Naive thymus-derived CD8-positive, alpha-beta T cell (primary cell): ENCODE measurements at regions not wholly inside any gene's neighbourhood (a gene's known extent, or its start where the extent isn't known, plus 50 kb on each side); places are given as distances from the start of the nearest gene placed in this dataset.
"Not testable (repeated sequence)": the region's sequence is repeated elsewhere in the genome, so short reads cannot be mapped to it uniquely, and the experiment has no call there.

ENCODE experiments used
- ATAC-seq, 2 donors: fragments of 150-1000 bp; cut with Tn5 transposase in 1 of 2; sonication (Bioruptor Pico), chemical (Tn5 transposase) in 1 of 2; 1 replicate in 1 of 2; 2 replicates in 1 of 2; pipeline ENCODE4 v1.10.0; 2021; ENCODE audit warnings: mild to moderate bottlenecking in 2 of 2, moderate library complexity in 2 of 2
- POLR2A ChIA-PET: fragments of 350-600 bp; sonication (Branson Sonifier 250); formaldehyde crosslinking; loops from one replicate; lab custom pipeline; 2021; ENCODE audit warnings: antibody characterized with exemption; lab: Charles Lee
- DNase-seq, 10 donors: peaks; one replicate each; pipeline versions ENCODE4 v3.0.0 to v3.0.0-alpha.2; 2020 to 2022
- H3K27ac Mint-ChIP-seq, 10 donors: one replicate each; pipeline ENCODE4 v1.8.0; 2020 to 2022; ENCODE audit warnings: mild to moderate bottlenecking in 10 of 10, mixed read lengths in 10 of 10, moderate library complexity in 4 of 10, inconsistent platforms in 1 of 10
- H3K27me3 Mint-ChIP-seq, 5 donors: one replicate each; pipeline ENCODE4 v1.8.0; 2021 to 2022; ENCODE audit warnings: mixed read lengths in 5 of 5
- H3K36me3 Mint-ChIP-seq, 3 donors: one replicate each; pipeline ENCODE4 v1.8.0; 2020 to 2022; ENCODE audit warnings: mixed read lengths in 3 of 3, mild to moderate bottlenecking in 2 of 3, inconsistent platforms in 1 of 3
- H3K4me1 Mint-ChIP-seq, 4 donors: one replicate each; pipeline ENCODE4 v1.8.0; 2021 to 2022; ENCODE audit warnings: mixed read lengths in 4 of 4
- H3K4me3 Mint-ChIP-seq, 10 donors: one replicate each; pipeline ENCODE4 v1.8.0; 2020 to 2022; ENCODE audit warnings: mild to moderate bottlenecking in 10 of 10, mixed read lengths in 10 of 10, moderate library complexity in 6 of 10, inconsistent platforms in 1 of 10
- H3K9me3 Mint-ChIP-seq, 9 donors: one replicate each; pipeline ENCODE4 v1.8.0; 2020 to 2022; ENCODE audit warnings: mixed read lengths in 9 of 9, mild to moderate bottlenecking in 3 of 9, inconsistent platforms in 1 of 9, moderate library complexity in 1 of 9

- no peaks in the 10 kb centered on the region for H3K9me3 Mint-ChIP-seq
- H3K4me3 Mint-ChIP-seq, result no peak overlapping the region
- no peak overlapping the region for H3K27ac Mint-ChIP-seq
- no peaks in the 10 kb centered on the region for H3K27me3 Mint-ChIP-seq
- DNase-seq (no peak), ATAC-seq (no peak)
- no peaks in the 10 kb centered on the region for H3K36me3 Mint-ChIP-seq
- no peaks in the 10 kb centered on the region for H3K4me1 Mint-ChIP-seq
- POLR2A ChIA-PET, result no interaction called here
These were observed 74.6 kb upstream of the NEIL3 start for GRCh38 chr4:177235026-177235425.

- no peak overlapping the region for H3K4me3 Mint-ChIP-seq
- H3K9me3 Mint-ChIP-seq, result peaks cover 0 to 2% (median 0%) of the 10 kb centered on the region in 9 donors
- no peak for ATAC-seq
- H3K27ac Mint-ChIP-seq, result no peak overlapping the region
- DNase-seq, result no peak
- no peaks in the 10 kb centered on the region for H3K36me3 Mint-ChIP-seq
- H3K4me1 Mint-ChIP-seq, result no peaks in the 10 kb centered on the region
- POLR2A ChIA-PET, result no interaction called here
- peaks cover 0 to 4% (median 0%) of the 10 kb centered on the region in 5 donors for H3K27me3 Mint-ChIP-seq
These were observed 72.8 kb upstream of the NEIL3 start for GRCh38 chr4:177236886-177237285.

GRCh38 chr4:177237291-177237690, 72.4 kb upstream of the NEIL3 start:
- no peaks in the 10 kb centered on the region for H3K36me3 Mint-ChIP-seq
- H3K4me3 Mint-ChIP-seq, result no peak overlapping the region
- DNase-seq, result no peak
- ATAC-seq, result no peak
- H3K4me1 Mint-ChIP-seq, result no peaks in the 10 kb centered on the region
- no peak overlapping the region for H3K27ac Mint-ChIP-seq
- peaks cover 0 to 8% (median 0%) of the 10 kb centered on the region in 5 donors for H3K27me3 Mint-ChIP-seq
- H3K9me3 Mint-ChIP-seq, result peaks cover 0 to 2% (median 0%) of the 10 kb centered on the region in 9 donors
- POLR2A ChIA-PET, result no interaction called here

- peaks cover 0 to 9% (median 0%) of the 10 kb centered on the region in 5 donors for H3K27me3 Mint-ChIP-seq
- no peaks in the 10 kb centered on the region for H3K4me1 Mint-ChIP-seq
- H3K4me3 Mint-ChIP-seq, result no peak overlapping the region
- H3K36me3 Mint-ChIP-seq, result no peaks in the 10 kb centered on the region
- ATAC-seq, result no peak
- peaks cover 0 to 2% (median 0%) of the 10 kb centered on the region in 9 donors for H3K9me3 Mint-ChIP-seq
- POLR2A ChIA-PET, result no interaction called here
- DNase-seq, result no peak
- H3K27ac Mint-ChIP-seq, result no peak overlapping the region
These were observed 70.2 kb upstream of the NEIL3 start for GRCh38 chr4:177239477-177239876.

- H3K9me3 Mint-ChIP-seq, result peaks cover 0 to 2% (median 0%) of the 10 kb centered on the region in 9 donors
- H3K27ac Mint-ChIP-seq, result no peak overlapping the region
- ATAC-seq (no peak), DNase-seq (no peak)
- no peaks in the 10 kb centered on the region for H3K36me3 Mint-ChIP-seq
- POLR2A ChIA-PET, result no interaction called here
- peaks cover 0 to 9% (median 0%) of the 10 kb centered on the region in 5 donors for H3K27me3 Mint-ChIP-seq
- no peaks in the 10 kb centered on the region for H3K4me1 Mint-ChIP-seq
- no peak overlapping the region for H3K4me3 Mint-ChIP-seq
These were observed 69.8 kb upstream of the NEIL3 start for GRCh38 chr4:177239878-177240277.

GRCh38 chr4:177242651-177243286, 66.9 kb upstream of the NEIL3 start:
- ATAC-seq, result no peak

GRCh38 chr4:177246641-177247584, 62.8 kb upstream of the NEIL3 start:
- ATAC-seq, result no peak
- no peak overlapping the region for H3K27ac Mint-ChIP-seq
- POLR2A ChIA-PET, result no interaction called here
- H3K36me3 Mint-ChIP-seq, result no peaks in the 10 kb centered on the region
- H3K4me1 Mint-ChIP-seq, result peaks cover 7 to 15% (median 10%) of the 10 kb centered on the region in 4 donors
- H3K9me3 Mint-ChIP-seq, result no peaks in the 10 kb centered on the region
- H3K4me3 Mint-ChIP-seq, result no peak overlapping the region
- DNase-seq, result no peak
- H3K27me3 Mint-ChIP-seq, result peaks cover 3 to 22% (median 7%) of the 10 kb centered on the region in 5 donors

More at GRCh38 chr4:177242651-177243286, 66.9 kb upstream of the NEIL3 start:
- Mint-ChIP-seq H3K9me3 (peaks cover 0 to 2% (median 0%) of the 10 kb centered on the region in 9 donors), H3K4me1 (no peaks in the 10 kb centered on the region), H3K4me3 (no peak overlapping the region), H3K27ac (no peak overlapping the region), H3K27me3 (peaks cover 0 to 9% (median 0%) of the 10 kb centered on the region in 5 donors), H3K36me3 (no peaks in the 10 kb centered on the region)
- POLR2A ChIA-PET, result no interaction called here
- DNase-seq, result no peak

GRCh38 chr4:177250056-177250696, 59.5 kb upstream of the NEIL3 start:
- Mint-ChIP-seq H3K4me1 (peaks cover 7 to 15% (median 10%) of the 10 kb centered on the region in 4 donors), H3K9me3 (no peaks in the 10 kb centered on the region), H3K4me3 (peak overlapping the region in 1 of 10 donors; percentile 30), H3K36me3 (no peaks in the 10 kb centered on the region), H3K27ac (peak overlapping the region in 1 of 10 donors; percentile 64), H3K27me3 (peaks cover 3 to 18% (median 6%) of the 10 kb centered on the region in 5 donors)
- POLR2A ChIA-PET, result no interaction called here
- ATAC-seq, result peak; percentile 84
- DNase-seq, result peak; percentile 22 to 65 (median 50)

GRCh38 chr4:177251237-177251636, 58.4 kb upstream of the NEIL3 start:
- POLR2A ChIA-PET, result no interaction called here
- Mint-ChIP-seq H3K36me3 (no peaks in the 10 kb centered on the region), H3K27ac (peak overlapping the region in 2 of 10 donors; percentile 28 to 41), H3K4me3 (no peak overlapping the region), H3K4me1 (peaks cover 7 to 15% (median 10%) of the 10 kb centered on the region in 4 donors), H3K9me3 (no peaks in the 10 kb centered on the region), H3K27me3 (peaks cover 3 to 18% (median 6%) of the 10 kb centered on the region in 5 donors)
- DNase-seq (no peak), ATAC-seq (peak in 1 of 2 donors; percentile 54)

- no peaks in the 10 kb centered on the region for H3K9me3 Mint-ChIP-seq
- no peak overlapping the region for H3K4me3 Mint-ChIP-seq
- H3K4me1 Mint-ChIP-seq, result peaks cover 4 to 8% (median 5%) of the 10 kb centered on the region in 4 donors
- no peaks in the 10 kb centered on the region for H3K36me3 Mint-ChIP-seq
- ATAC-seq, result no peak
- DNase-seq, result no peak
- POLR2A ChIA-PET, result no interaction called here
- H3K27ac Mint-ChIP-seq, result no peak overlapping the region
- peaks cover 0 to 3% (median 0%) of the 10 kb centered on the region in 5 donors for H3K27me3 Mint-ChIP-seq
These were observed 54.3 kb upstream of the NEIL3 start for GRCh38 chr4:177255359-177255758.

- Mint-ChIP-seq H3K4me3 (no peak overlapping the region), H3K27me3 (peaks cover 0 to 3% (median 2%) of the 10 kb centered on the region in 5 donors), H3K4me1 (no peaks in the 10 kb centered on the region), H3K9me3 (no peaks in the 10 kb centered on the region), H3K36me3 (no peaks in the 10 kb centered on the region), H3K27ac (no peak overlapping the region)
- POLR2A ChIA-PET, result no interaction called here
- DNase-seq (no peak), ATAC-seq (no peak)
These were observed 52.7 kb upstream of the NEIL3 start for GRCh38 chr4:177256950-177257349.

GRCh38 chr4:177259466-177259865, 50.2 kb upstream of the NEIL3 start:
- DNase-seq, H3K27me3 Mint-ChIP-seq, H3K27ac Mint-ChIP-seq, POLR2A ChIA-PET, ATAC-seq, H3K4me3 Mint-ChIP-seq, H3K4me1 Mint-ChIP-seq, H3K36me3 Mint-ChIP-seq, H3K9me3 Mint-ChIP-seq: not testable (repeated sequence)
